Skeletal muscle tissue (tissue), 3 donors: ENCODE measurements at regions not wholly inside any gene's neighbourhood (a gene's known extent, or its start where the extent isn't known, plus 50 kb on each side); places are given as distances from the start of the nearest gene placed in this dataset.
"Not testable (repeated sequence)": the region's sequence is repeated elsewhere in the genome, so short reads cannot be mapped to it uniquely, and the experiment has no call there.

Experiments
- H3K27ac ChIP-seq: one replicate; pipeline ENCODE4 v1.7.0; 2013; ENCODE audit warnings: mild to moderate bottlenecking, low read depth, low read length, inconsistent platforms
- H3K27me3 ChIP-seq, 3 donors: one replicate each; pipeline ENCODE4 v1.7.0; 2013; ENCODE audit warnings: low read length in 3 of 3; ENCODE audit not compliant: control insufficient read depth in 3 of 3, insufficient read depth in 3 of 3
- H3K36me3 ChIP-seq, 3 donors: one replicate each; pipeline ENCODE4 v1.7.0; 2013; ENCODE audit warnings: low read length in 3 of 3; ENCODE audit not compliant: control insufficient read depth in 3 of 3, insufficient read depth in 3 of 3
- H3K4me1 ChIP-seq, 3 donors: one replicate each; pipeline ENCODE4 v1.7.0; 2013; ENCODE audit warnings: low read length in 3 of 3, mild to moderate bottlenecking in 3 of 3; ENCODE audit not compliant: control insufficient read depth in 3 of 3, insufficient read depth in 3 of 3
- H3K4me3 ChIP-seq, 3 donors: one replicate each; pipeline ENCODE4 v1.7.0; 2013; ENCODE audit warnings: low read length in 3 of 3
- H3K9ac ChIP-seq, 3 donors: one replicate each; pipeline ENCODE4 v1.7.0; 2013; ENCODE audit warnings: low read length in 3 of 3, mild to moderate bottlenecking in 3 of 3, moderate library complexity in 2 of 3, low read depth in 1 of 3
- H3K9me3 ChIP-seq, 3 donors: one replicate each; pipeline ENCODE4 v1.7.0; 2013; ENCODE audit warnings: low read length in 3 of 3; ENCODE audit not compliant: control insufficient read depth in 3 of 3
- donor health status: Osteomylitis.

DNA sequence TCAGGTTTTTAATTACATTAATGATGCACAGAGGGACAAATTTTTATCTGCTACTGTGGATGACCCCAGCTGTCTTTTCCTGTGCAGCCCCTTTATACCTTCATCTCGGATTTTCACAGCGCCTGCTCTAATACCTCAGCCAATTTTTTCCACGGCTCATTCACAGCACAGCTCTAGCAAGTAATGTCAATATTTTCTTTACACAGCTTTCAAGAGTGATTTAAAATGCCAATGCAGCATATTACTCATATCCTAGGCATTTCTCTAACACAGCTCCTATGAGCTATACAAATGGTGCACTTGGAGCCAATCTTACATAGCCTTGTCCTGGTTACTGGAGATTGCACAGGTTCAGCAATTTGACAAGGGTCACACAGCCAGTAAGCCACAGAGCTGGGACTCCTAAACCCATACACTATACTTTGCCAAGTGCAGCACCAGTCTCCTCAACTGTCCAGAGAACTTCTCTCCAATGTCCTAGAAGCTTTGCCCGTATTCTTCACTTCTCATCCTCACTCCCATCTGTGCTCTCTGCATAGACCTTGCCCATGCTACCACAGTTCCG is 661.8 kb downstream of the DTWD2 start:
- no peaks in the 10 kb centered on the region for H3K27me3 ChIP-seq
- H3K4me1 ChIP-seq: no peaks in the 10 kb centered on the region
- no peak overlapping the region for H3K9ac ChIP-seq
- no peaks in the 10 kb centered on the region for H3K9me3 ChIP-seq
- H3K27ac ChIP-seq: no peak overlapping the region
- no peak overlapping the region for H3K4me3 ChIP-seq
- no peaks in the 10 kb centered on the region for H3K36me3 ChIP-seq

DNA sequence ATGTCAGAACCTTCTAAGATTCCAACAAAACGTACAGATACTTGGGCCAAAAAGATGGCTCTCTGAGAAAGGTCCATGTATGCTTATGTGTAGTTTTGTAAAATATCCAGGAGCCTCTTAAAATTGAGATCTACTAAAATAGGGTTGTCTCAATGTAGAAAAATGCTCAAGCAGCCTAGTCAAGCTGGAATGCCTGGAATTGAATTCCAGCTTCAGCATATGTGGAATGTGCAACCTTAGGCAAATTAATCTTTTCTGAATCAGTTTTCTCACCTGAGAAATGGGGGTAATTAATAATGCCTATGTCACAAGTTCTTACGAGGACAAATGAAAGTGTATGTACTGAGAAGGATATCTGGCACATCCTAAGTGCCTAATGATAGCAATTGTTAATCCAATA is 662.4 kb downstream of the DTWD2 start:
- Histone ChIP-seq H3K27ac (no peak overlapping the region), H3K4me1 (no peaks in the 10 kb centered on the region), H3K36me3 (no peaks in the 10 kb centered on the region), H3K4me3 (no peak overlapping the region), H3K9ac (no peak overlapping the region), H3K27me3 (no peaks in the 10 kb centered on the region), H3K9me3 (no peaks in the 10 kb centered on the region)

DNA sequence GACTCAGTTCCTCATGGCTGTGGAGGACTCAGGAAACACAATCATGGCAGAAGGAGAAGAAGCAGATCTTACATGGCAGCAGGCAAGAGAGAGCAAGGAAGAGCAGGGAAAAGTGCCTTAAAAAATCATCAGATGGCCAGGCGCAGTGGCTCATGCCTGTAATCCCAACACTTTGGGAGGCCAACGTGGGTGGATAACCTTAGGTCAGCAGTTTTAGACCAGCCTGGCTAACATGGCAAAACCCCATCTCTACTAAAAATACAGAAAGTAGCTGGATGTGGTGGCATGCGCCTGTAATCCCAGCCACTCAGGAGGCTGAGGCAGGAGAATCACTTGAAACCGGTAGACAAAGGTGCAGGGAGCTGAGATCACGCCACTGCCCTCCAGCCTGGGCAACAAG is 664.6 kb downstream of the DTWD2 start:
- H3K4me1 ChIP-seq, H3K36me3 ChIP-seq: not testable (repeated sequence)

DNA sequence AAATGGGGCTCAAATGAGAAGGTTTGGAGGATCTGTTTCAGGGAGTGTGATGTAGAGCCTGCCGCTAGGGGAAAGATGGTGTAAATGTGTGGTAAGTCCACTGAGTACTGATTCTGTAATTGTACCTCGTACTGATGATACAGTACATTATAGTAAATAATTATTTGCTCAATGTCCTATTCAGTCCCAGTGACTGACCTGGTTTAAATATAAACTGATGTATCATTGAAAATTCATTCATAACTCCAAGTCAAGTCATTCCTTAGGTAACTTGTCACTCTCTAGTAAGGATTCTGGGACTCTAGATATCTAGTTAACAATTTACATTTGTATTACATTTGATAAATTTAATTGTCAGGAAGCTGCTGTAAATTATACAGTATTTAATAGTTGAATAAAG is 667.3 kb downstream of the DTWD2 start:
- Histone ChIP-seq H3K27ac (no peak overlapping the region), H3K9me3 (no peaks in the 10 kb centered on the region), H3K27me3 (no peaks in the 10 kb centered on the region), H3K9ac (no peak overlapping the region), H3K4me3 (no peak overlapping the region), H3K36me3 (no peaks in the 10 kb centered on the region), H3K4me1 (no peaks in the 10 kb centered on the region)

More for the DNA sequence above, 664.6 kb downstream of the DTWD2 start:
- H3K27ac ChIP-seq, H3K9me3 ChIP-seq, H3K9ac ChIP-seq, H3K4me3 ChIP-seq, H3K27me3 ChIP-seq: not testable (repeated sequence)

DNA sequence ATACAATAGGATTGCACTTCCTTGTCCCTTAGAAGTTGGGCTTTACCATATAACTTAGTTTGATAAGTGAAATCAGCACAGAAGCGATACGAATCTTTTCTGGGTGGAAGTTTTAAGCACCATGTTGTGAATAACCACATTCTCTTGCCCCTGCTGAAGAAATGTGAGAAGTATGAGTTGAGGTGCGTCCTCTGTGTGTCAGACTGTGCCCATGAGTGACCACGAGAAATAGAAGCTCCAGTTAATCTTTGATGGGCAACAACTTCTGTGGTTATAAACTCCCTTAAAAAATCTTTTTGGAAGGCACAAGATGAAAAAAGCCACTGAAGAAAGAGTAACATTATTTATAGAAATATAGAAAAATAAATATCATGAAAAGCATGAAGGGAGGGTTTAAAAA is 668.2 kb downstream of the DTWD2 start:
- Histone ChIP-seq H3K4me3 (no peak overlapping the region), H3K4me1 (no peaks in the 10 kb centered on the region), H3K27me3 (no peaks in the 10 kb centered on the region), H3K36me3 (no peaks in the 10 kb centered on the region), H3K9me3 (no peaks in the 10 kb centered on the region), H3K27ac (no peak overlapping the region), H3K9ac (no peak overlapping the region)

DNA sequence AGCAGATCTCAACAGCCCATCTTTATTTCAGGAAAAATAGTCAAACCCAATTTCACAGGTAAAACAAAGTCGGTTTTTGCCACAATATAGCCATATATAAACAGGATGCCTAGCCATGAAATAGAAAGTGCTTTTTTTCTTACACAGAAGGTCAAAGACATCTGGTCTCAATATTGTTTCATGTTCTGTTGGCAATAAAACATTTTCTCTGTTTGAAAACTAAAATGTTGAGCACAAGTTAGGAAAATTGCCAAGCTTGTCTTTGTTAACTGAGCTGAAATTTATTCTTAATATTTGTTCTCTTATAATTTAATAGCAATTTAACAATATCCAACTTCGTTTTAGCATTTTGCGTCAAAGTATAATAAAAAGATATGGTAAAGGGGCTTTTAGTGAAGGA is 673.4 kb downstream of the DTWD2 start:
- H3K9me3 ChIP-seq: no peaks in the 10 kb centered on the region
- no peaks in the 10 kb centered on the region for H3K27me3 ChIP-seq
- H3K4me3 ChIP-seq: no peak overlapping the region
- H3K4me1 ChIP-seq: no peaks in the 10 kb centered on the region
- no peaks in the 10 kb centered on the region for H3K36me3 ChIP-seq
- no peak overlapping the region for H3K9ac ChIP-seq
- no peak overlapping the region for H3K27ac ChIP-seq

DNA sequence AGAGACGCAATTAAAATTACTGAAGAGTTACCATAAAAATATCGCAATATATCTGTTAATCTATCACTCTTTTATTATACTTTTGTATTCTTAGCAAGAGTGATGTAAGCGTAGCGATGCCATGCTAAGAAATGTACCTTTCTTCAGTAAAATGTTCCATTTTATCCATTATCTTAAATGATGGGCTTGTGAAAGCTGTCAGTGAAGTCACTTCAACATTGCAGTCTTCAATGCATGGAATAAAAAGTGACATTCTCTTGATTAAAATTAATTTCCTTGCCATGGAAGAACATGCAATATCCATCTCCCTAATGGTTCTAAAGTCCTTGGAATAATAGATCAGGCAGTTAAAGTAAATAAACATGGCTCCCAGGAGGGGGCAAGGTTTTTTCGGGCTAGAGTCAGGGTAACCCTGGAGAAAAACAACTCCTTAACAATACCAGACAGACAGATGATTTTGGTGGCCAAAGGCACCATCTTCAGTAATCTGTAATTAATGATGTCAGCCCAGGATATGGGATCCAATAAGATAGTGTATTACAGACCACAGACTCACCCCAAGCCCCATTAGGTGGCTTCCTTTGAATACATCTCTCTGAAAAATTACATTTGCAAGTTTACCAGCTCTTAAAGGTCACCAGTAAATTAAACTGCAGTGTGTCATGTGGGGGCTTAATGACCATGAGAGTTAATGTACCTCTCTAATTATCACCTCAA is 677.1 kb downstream of the DTWD2 start:
- H3K4me3 ChIP-seq: no peak overlapping the region
- H3K4me1 ChIP-seq: no peaks in the 10 kb centered on the region
- H3K27me3 ChIP-seq: no peaks in the 10 kb centered on the region
- no peaks in the 10 kb centered on the region for H3K9me3 ChIP-seq
- no peak overlapping the region for H3K9ac ChIP-seq
- H3K27ac ChIP-seq: no peak overlapping the region
- H3K36me3 ChIP-seq: no peaks in the 10 kb centered on the region

DNA sequence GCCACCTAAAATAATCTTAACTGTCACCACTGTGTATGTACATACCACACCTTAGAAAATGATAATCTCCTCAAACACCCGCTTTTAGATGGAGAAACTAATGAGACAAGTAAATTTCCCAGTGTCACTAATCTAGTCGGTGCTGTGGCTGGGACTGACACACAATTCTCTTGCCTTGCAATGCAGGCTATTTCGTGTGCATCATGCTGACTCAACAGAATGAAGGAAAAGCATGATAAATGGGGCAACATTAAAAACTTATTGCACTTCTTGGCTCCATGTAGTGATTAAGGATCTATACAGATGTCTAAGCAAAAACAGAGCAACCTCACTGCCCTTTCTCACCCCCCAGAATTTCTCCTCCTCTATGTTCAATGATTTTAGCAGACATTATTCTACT is 677.9 kb downstream of the DTWD2 start:
- no peaks in the 10 kb centered on the region for H3K27me3 ChIP-seq
- H3K9ac ChIP-seq: no peak overlapping the region
- H3K4me3 ChIP-seq: no peak overlapping the region
- no peak overlapping the region for H3K27ac ChIP-seq
- H3K4me1 ChIP-seq: no peaks in the 10 kb centered on the region
- no peaks in the 10 kb centered on the region for H3K36me3 ChIP-seq
- H3K9me3 ChIP-seq: no peaks in the 10 kb centered on the region

DNA sequence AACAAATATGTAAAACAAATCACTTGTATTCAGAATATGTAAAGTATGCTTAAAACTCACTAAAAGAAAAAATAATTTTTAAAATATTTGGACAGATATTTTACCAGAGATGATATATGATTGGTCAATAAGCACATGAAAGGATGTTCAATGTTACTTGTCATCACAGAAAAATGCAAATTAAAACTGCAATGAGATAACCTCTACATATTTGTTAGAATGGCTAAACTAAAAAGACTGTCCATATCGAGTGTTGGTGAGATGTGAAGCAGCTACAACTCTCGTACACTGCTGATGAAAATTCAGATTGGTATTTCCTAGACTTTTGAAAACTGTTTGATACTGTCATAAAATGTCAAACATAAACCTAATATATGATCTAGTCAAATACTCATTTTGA is 685.1 kb downstream of the DTWD2 start:
- no peaks in the 10 kb centered on the region for H3K4me1 ChIP-seq
- H3K27me3 ChIP-seq: no peaks in the 10 kb centered on the region
- H3K9me3 ChIP-seq: no peaks in the 10 kb centered on the region
- no peak overlapping the region for H3K27ac ChIP-seq
- H3K9ac ChIP-seq: no peak overlapping the region
- no peaks in the 10 kb centered on the region for H3K36me3 ChIP-seq
- H3K4me3 ChIP-seq: no peak overlapping the region

DNA sequence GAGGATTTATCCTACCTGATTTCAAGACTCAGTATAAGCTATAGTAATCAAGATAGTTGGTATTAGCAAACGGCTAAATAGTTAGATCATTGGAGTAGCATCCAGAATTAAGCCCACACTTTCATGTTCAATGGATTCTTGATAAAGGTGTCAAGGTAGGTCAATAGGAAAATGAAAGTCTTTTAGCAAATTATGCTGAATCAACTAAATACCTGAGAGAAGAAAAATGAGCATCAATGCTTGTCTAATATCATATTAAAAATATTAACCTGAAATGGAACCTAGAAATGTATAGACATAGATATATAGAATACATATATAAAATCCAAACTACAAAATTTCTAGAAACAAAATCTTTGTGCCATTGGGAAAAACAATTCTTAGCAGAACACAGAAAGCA is 685.6 kb downstream of the DTWD2 start:
- Histone ChIP-seq H3K27ac (no peak overlapping the region), H3K9ac (no peak overlapping the region), H3K4me1 (no peaks in the 10 kb centered on the region), H3K4me3 (no peak overlapping the region), H3K36me3 (no peaks in the 10 kb centered on the region), H3K27me3 (no peaks in the 10 kb centered on the region), H3K9me3 (no peaks in the 10 kb centered on the region)
